ENCODE measurements at regions not wholly inside any gene's neighbourhood (a gene's known extent, or its start where the extent isn't known, plus 50 kb on each side); places are given as distances from the start of the nearest gene placed in this dataset.

GRCh38 chr7:67438913-67439505 is 442.4 kb downstream of the TYW1 start:
- no peak for DNase-seq
- Histone ChIP-seq H3K36me3 (ENCODE audit: control insufficient read depth, insufficient read depth, low read length) (no peaks in the 10 kb centered on the region), H3K4me1 (ENCODE audit: control insufficient read depth, insufficient read depth, low read length, poor library complexity, severe bottlenecking) (no peaks in the 10 kb centered on the region), H3K4me3 (ENCODE audit: insufficient read depth, low read depth, low read length, poor library complexity, severe bottlenecking) (no peak overlapping the region), H3K9me3 (ENCODE audit: control insufficient read depth, low read length) (no peaks in the 10 kb centered on the region), H3K27me3 (replicated peaks; ENCODE audit: control insufficient read depth, insufficient read depth, low read length, poor library complexity, severe bottlenecking) (no peaks in the 10 kb centered on the region), H3K27ac (ENCODE audit: insufficient read depth, low read length, poor library complexity, severe bottlenecking) (no peak overlapping the region)

DNA sequence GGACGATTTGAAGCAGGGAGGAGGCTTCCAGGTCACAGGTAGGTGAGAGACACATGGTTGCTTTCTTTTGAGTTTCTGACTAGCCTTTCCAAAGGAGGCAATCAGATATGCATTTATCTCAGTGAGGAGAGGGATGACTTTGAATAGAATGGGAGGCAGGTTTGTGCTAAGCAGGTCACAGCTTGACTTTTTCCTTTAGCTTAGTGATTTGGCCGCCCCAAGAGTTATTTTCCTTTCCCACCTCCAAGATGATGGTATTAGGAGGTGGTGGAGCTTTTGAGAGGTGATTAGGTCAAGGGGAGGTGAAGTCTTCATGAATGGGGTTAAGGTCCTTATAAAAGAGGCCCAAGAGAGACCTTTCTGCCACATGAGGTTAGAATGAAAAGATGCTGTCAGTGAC is 443.7 kb downstream of the TYW1 start:
- no peaks in the 10 kb centered on the region for H3K9me3 ChIP-seq (ENCODE audit: control insufficient read depth, low read length)
- H3K36me3 ChIP-seq (ENCODE audit: control insufficient read depth, insufficient read depth, low read length), result no peaks in the 10 kb centered on the region
- no peak for DNase-seq
- no peak overlapping the region for H3K4me3 ChIP-seq (ENCODE audit: insufficient read depth, low read depth, low read length, poor library complexity, severe bottlenecking)
- H3K27ac ChIP-seq (ENCODE audit: insufficient read depth, low read length, poor library complexity, severe bottlenecking), result no peak overlapping the region
- no peaks in the 10 kb centered on the region for H3K27me3 ChIP-seq (replicated peaks; ENCODE audit: control insufficient read depth, insufficient read depth, low read length, poor library complexity, severe bottlenecking)
- no peaks in the 10 kb centered on the region for H3K4me1 ChIP-seq (ENCODE audit: control insufficient read depth, insufficient read depth, low read length, poor library complexity, severe bottlenecking)

DNA sequence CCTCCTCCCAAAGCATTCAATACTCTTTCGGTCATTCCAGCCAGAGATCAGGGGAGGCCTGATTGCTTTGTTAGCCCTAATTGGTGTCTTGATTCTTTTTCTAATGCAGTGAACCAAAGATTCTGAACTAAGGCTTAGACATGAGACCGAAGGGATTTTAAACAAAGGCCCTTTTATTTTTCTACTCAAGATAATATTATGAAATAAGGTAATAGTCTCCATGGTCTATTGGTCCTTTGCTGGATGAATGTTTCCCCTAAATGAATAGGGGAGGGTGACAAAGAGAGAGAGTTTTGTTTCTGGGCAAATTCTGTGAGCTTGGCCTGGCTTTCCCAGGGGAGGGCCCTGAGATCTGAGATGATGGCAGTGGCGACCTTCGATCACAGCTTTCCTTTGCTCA is 449.1 kb downstream of the TYW1 start:
- Histone ChIP-seq H3K4me1 (ENCODE audit: control insufficient read depth, insufficient read depth, low read length, poor library complexity, severe bottlenecking) (no peaks in the 10 kb centered on the region), H3K4me3 (ENCODE audit: insufficient read depth, low read depth, low read length, poor library complexity, severe bottlenecking) (no peak overlapping the region), H3K9me3 (ENCODE audit: control insufficient read depth, low read length) (no peaks in the 10 kb centered on the region), H3K27me3 (replicated peaks; ENCODE audit: control insufficient read depth, insufficient read depth, low read length, poor library complexity, severe bottlenecking) (no peaks in the 10 kb centered on the region), H3K36me3 (ENCODE audit: control insufficient read depth, insufficient read depth, low read length) (no peaks in the 10 kb centered on the region), H3K27ac (ENCODE audit: insufficient read depth, low read length, poor library complexity, severe bottlenecking) (no peak overlapping the region)
- DNase-seq, result no peak

DNA sequence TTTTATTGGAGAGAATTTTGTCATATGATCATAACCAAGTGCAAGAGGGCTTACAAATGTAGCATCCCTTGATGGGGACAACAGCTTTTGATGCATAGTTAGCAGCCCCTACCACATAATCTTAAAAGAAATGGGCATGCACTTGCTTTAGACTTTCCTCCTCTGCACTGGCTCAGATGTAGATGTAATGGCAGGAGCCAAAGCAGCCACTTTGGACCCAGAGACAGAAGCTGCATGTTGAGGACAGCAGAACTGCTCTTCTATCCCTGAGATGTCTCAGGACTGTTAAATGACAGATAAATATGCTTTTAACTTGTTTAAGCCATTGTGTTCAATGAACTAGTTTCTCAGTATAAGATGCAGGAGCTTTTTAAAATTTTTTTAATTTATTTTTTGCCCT is 450.7 kb downstream of the TYW1 start:
- no peak for DNase-seq
- Histone ChIP-seq H3K4me1 (ENCODE audit: control insufficient read depth, insufficient read depth, low read length, poor library complexity, severe bottlenecking) (no peaks in the 10 kb centered on the region), H3K27ac (ENCODE audit: insufficient read depth, low read length, poor library complexity, severe bottlenecking) (no peak overlapping the region), H3K36me3 (ENCODE audit: control insufficient read depth, insufficient read depth, low read length) (no peaks in the 10 kb centered on the region), H3K9me3 (ENCODE audit: control insufficient read depth, low read length) (no peaks in the 10 kb centered on the region), H3K4me3 (ENCODE audit: insufficient read depth, low read depth, low read length, poor library complexity, severe bottlenecking) (no peak overlapping the region), H3K27me3 (replicated peaks; ENCODE audit: control insufficient read depth, insufficient read depth, low read length, poor library complexity, severe bottlenecking) (no peaks in the 10 kb centered on the region)

GRCh38 chr7:67448271-67448670 is 451.6 kb downstream of the TYW1 start:
- no peak overlapping the region for H3K4me3 ChIP-seq (ENCODE audit: insufficient read depth, low read depth, low read length, poor library complexity, severe bottlenecking)
- no peaks in the 10 kb centered on the region for H3K9me3 ChIP-seq (ENCODE audit: control insufficient read depth, low read length)
- no peak overlapping the region for H3K27ac ChIP-seq (ENCODE audit: insufficient read depth, low read length, poor library complexity, severe bottlenecking)
- no peaks in the 10 kb centered on the region for H3K36me3 ChIP-seq (ENCODE audit: control insufficient read depth, insufficient read depth, low read length)
- DNase-seq, result no peak
- H3K27me3 ChIP-seq (replicated peaks; ENCODE audit: control insufficient read depth, insufficient read depth, low read length, poor library complexity, severe bottlenecking), result no peaks in the 10 kb centered on the region
- H3K4me1 ChIP-seq (ENCODE audit: control insufficient read depth, insufficient read depth, low read length, poor library complexity, severe bottlenecking), result no peaks in the 10 kb centered on the region

- no peak overlapping the region for H3K27ac ChIP-seq (ENCODE audit: insufficient read depth, low read length, poor library complexity, severe bottlenecking)
- no peak overlapping the region for H3K4me3 ChIP-seq (ENCODE audit: insufficient read depth, low read depth, low read length, poor library complexity, severe bottlenecking)
- H3K36me3 ChIP-seq (ENCODE audit: control insufficient read depth, insufficient read depth, low read length), result no peaks in the 10 kb centered on the region
- H3K27me3 ChIP-seq (replicated peaks; ENCODE audit: control insufficient read depth, insufficient read depth, low read length, poor library complexity, severe bottlenecking), result no peaks in the 10 kb centered on the region
- no peaks in the 10 kb centered on the region for H3K4me1 ChIP-seq (ENCODE audit: control insufficient read depth, insufficient read depth, low read length, poor library complexity, severe bottlenecking)
- no peak for DNase-seq
- H3K9me3 ChIP-seq (ENCODE audit: control insufficient read depth, low read length), result no peaks in the 10 kb centered on the region
Observed at GRCh38 chr7:67450171-67450570, 453.5 kb downstream of the TYW1 start.

DNA sequence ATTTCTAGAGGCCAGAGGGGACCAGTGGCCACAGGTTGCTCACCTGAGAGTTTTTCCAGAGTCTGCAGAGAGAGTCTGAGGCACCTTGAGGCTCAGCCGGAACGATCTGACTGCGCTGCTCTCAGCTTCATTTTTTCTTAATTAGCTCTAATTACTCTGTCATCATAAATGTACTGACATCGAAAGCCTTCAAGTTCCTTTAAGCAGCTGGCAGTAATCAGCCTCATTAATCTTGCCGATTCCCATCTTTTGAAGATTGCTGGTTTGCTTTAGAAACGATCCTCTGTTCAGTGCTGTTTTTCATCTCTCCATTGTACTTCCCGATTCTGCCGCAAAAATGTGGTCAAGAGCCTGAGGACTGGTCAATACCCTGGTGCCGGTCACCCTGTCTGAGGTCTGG is 454.7 kb downstream of the TYW1 start:
- no peaks in the 10 kb centered on the region for H3K9me3 ChIP-seq (ENCODE audit: control insufficient read depth, low read length)
- H3K4me1 ChIP-seq (ENCODE audit: control insufficient read depth, insufficient read depth, low read length, poor library complexity, severe bottlenecking), result no peaks in the 10 kb centered on the region
- no peaks in the 10 kb centered on the region for H3K36me3 ChIP-seq (ENCODE audit: control insufficient read depth, insufficient read depth, low read length)
- no peak overlapping the region for H3K4me3 ChIP-seq (ENCODE audit: insufficient read depth, low read depth, low read length, poor library complexity, severe bottlenecking)
- no peak for DNase-seq
- no peaks in the 10 kb centered on the region for H3K27me3 ChIP-seq (replicated peaks; ENCODE audit: control insufficient read depth, insufficient read depth, low read length, poor library complexity, severe bottlenecking)
- no peak overlapping the region for H3K27ac ChIP-seq (ENCODE audit: insufficient read depth, low read length, poor library complexity, severe bottlenecking)

- Histone ChIP-seq H3K4me3 (ENCODE audit: insufficient read depth, low read depth, low read length, poor library complexity, severe bottlenecking) (no peak overlapping the region), H3K36me3 (ENCODE audit: control insufficient read depth, insufficient read depth, low read length) (no peaks in the 10 kb centered on the region), H3K27me3 (replicated peaks; ENCODE audit: control insufficient read depth, insufficient read depth, low read length, poor library complexity, severe bottlenecking) (no peaks in the 10 kb centered on the region), H3K27ac (ENCODE audit: insufficient read depth, low read length, poor library complexity, severe bottlenecking) (no peak overlapping the region), H3K4me1 (ENCODE audit: control insufficient read depth, insufficient read depth, low read length, poor library complexity, severe bottlenecking) (no peaks in the 10 kb centered on the region), H3K9me3 (ENCODE audit: control insufficient read depth, low read length) (no peaks in the 10 kb centered on the region)
- no peak for DNase-seq
Observed at GRCh38 chr7:67452516-67453026, 455.9 kb downstream of the TYW1 start.

DNA sequence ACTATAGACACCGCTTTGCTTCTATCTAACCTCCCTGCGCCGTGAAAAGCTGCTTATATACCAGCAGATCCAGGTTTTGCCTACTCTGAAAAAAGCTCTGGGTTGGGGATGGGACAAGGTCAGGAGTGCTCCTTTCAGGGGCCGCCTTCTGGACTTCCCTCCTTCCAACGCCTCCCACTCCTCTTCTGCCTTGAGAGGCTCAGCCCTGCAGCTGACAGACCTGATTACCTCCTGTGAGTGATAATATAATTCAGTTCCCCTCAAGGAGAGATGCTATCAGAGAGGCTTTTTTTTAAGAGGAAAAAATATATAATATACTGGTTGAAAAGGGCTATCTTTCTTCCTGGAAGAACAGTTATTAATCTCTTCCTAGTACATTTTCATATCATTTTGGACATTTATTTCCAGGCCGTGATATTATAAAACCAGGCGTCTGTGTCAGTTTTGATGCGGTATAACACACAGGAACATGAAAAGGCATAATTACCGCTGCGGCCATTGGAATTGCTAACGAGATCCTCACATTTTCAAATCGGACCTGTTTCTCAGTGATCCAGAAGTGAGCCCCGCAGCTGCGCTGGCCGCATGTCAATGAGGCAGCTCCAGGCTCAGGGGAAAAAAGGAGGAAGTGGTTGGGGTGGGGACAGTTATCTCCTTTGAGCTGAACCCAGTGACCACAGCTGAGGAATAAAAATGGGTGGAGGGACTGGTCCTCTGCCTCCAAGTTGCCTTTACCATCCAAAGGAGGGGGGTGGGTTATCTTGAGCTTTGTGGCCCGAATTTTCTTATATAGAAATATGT is 457.1 kb downstream of the TYW1 start:
- Histone ChIP-seq H3K36me3 (ENCODE audit: control insufficient read depth, insufficient read depth, low read length) (no peaks in the 10 kb centered on the region), H3K27me3 (replicated peaks; ENCODE audit: control insufficient read depth, insufficient read depth, low read length, poor library complexity, severe bottlenecking) (no peaks in the 10 kb centered on the region), H3K4me1 (ENCODE audit: control insufficient read depth, insufficient read depth, low read length, poor library complexity, severe bottlenecking) (no peaks in the 10 kb centered on the region), H3K27ac (ENCODE audit: insufficient read depth, low read length, poor library complexity, severe bottlenecking) (no peak overlapping the region), H3K9me3 (ENCODE audit: control insufficient read depth, low read length) (no peaks in the 10 kb centered on the region), H3K4me3 (ENCODE audit: insufficient read depth, low read depth, low read length, poor library complexity, severe bottlenecking) (no peak overlapping the region)
- DNase-seq, result no peak

DNA sequence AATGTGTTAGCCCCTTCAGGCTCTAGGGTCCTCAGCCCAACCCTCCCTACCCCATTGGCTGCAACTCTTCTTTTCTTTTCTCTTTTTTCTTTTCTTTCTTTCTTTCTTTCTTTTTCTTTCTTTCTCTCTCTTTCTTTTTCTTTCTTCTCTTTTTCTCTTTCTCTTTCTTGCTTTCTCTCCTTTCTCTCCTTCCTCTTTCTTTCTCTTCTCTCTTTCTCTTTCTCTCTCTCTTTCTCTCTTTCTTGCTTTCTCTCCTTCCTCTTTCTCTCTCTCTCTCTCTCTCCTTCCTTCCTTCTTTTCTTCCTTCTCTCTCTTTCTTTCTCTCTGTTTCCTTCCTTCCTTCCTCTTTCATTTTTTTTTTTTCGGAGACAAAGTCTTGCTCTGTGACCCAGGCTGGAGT is 458.9 kb downstream of the TYW1 start:
- H3K4me3 ChIP-seq (ENCODE audit: insufficient read depth, low read depth, low read length, poor library complexity, severe bottlenecking), result no peak overlapping the region
- H3K27ac ChIP-seq (ENCODE audit: insufficient read depth, low read length, poor library complexity, severe bottlenecking), result no peak overlapping the region
- no peaks in the 10 kb centered on the region for H3K9me3 ChIP-seq (ENCODE audit: control insufficient read depth, low read length)
- no peaks in the 10 kb centered on the region for H3K36me3 ChIP-seq (ENCODE audit: control insufficient read depth, insufficient read depth, low read length)
- no peak for DNase-seq
- no peaks in the 10 kb centered on the region for H3K4me1 ChIP-seq (ENCODE audit: control insufficient read depth, insufficient read depth, low read length, poor library complexity, severe bottlenecking)
- H3K27me3 ChIP-seq (replicated peaks; ENCODE audit: control insufficient read depth, insufficient read depth, low read length, poor library complexity, severe bottlenecking), result no peaks in the 10 kb centered on the region
